ENCODE measurements at regions not wholly inside any gene's neighbourhood (a gene's known extent, or its start where the extent isn't known, plus 50 kb on each side); places are given as distances from the start of the nearest gene placed in this dataset.

DNA sequence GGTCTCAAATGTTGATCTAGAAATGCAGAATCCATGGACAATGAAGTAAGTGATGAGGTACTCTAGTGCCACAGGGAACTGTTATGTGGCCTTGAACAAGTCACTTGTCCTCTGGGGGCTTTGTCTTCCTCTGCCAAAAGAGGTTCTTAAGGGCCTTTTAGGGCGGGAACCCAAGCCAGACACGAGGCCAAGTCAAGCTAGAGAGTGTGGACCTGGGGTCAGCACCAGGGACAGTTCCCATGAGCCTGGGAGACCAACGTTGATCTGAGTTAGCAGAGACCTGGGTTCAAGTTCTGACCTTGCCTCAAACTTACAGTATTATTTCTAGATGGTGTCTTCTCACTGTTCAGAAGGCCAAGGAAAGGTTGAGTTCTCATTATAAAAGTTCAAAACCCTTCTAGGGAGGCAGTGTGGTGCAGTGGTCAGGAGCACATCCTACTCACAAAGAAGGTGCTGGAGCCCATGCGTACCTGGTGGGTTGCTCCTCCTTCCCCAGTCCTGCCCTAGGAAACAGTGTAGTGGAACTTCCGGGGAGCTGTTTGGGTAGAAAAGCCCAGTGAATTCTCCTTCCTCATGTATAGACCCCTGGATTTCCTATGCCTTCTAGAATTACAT lies 121.5 kb downstream of the CHST1 start:
- TF ChIP-seq, protein P1, sequence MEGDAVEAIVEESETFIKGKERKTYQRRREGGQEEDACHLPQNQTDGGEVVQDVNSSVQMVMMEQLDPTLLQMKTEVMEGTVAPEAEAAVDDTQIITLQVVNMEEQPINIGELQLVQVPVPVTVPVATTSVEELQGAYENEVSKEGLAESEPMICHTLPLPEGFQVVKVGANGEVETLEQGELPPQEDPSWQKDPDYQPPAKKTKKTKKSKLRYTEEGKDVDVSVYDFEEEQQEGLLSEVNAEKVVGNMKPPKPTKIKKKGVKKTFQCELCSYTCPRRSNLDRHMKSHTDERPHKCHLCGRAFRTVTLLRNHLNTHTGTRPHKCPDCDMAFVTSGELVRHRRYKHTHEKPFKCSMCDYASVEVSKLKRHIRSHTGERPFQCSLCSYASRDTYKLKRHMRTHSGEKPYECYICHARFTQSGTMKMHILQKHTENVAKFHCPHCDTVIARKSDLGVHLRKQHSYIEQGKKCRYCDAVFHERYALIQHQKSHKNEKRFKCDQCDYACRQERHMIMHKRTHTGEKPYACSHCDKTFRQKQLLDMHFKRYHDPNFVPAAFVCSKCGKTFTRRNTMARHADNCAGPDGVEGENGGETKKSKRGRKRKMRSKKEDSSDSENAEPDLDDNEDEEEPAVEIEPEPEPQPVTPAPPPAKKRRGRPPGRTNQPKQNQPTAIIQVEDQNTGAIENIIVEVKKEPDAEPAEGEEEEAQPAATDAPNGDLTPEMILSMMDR (IDR thresholded peaks at IDR 0.05; ENCODE audit: insufficient read depth, low read depth, low read length): no peak
- TF ChIP-seq EZH2 (IDR thresholded peaks at IDR 0.05; ENCODE audit: insufficient read depth, low read length): no peak
